Tongue (tissue), 1 donor: ENCODE measurements at regions not wholly inside any gene's neighbourhood (a gene's known extent, or its start where the extent isn't known, plus 50 kb on each side); places are given as distances from the start of the nearest gene placed in this dataset.

Experiments used
- DNase-seq: peaks from one replicate; pipeline ENCODE4 v3.0.0-alpha.2; 2015

DNA sequence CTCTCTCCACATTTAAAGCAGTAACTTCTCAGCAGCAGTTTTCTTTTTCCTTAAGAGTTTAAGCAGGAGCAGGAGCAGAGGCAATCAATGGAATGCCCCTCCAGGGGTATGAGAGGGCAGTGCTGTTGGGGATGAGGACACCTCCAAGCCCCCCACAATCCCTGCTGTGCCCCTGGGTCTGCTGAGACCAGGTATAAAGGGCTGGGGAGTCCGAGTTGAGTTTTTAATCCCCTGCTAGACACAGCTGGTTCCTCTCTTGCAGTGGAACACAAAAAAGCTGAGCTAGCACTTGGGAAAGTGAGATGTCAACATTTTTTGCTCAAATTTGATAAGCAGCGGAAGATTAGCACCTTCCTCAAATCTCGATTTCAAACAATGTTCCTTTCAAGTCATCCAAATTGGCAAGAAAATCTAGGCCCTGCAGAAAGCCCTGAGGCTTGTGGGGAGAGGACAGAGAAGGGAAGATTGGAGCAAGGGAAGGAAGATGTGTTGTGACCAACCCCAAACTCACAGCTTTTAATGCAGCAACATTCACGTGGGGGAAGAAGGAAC lies 581.9 kb downstream of the SOX6 start:
- DNase-seq, result no peak

DNA sequence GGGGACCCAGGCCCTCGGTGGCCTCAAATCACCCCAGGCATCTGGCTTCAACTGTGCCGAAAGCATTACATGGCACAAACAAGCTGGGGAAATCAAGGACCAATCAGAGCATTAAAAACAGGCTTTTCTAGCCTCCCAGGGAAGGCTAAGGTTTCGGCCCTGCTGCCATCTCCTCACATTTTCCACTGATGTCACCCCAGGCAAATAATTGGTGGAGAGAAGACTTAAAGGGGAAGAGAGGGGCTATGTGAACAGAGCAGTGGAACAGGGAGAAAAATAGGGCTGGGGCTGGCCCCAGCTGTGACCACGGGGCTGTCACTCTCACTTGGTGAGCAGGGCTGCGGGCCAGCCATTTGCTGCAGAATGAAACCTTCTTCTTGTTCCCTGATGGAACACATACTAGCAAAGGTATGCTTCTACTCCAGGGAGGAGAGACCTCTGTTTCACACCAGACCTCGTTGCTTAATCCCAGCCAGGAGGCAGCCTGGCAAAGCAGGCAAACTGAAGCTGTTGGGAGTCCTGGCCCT lies 581.3 kb downstream of the SOX6 start:
- peak; percentile 97 for DNase-seq

DNA sequence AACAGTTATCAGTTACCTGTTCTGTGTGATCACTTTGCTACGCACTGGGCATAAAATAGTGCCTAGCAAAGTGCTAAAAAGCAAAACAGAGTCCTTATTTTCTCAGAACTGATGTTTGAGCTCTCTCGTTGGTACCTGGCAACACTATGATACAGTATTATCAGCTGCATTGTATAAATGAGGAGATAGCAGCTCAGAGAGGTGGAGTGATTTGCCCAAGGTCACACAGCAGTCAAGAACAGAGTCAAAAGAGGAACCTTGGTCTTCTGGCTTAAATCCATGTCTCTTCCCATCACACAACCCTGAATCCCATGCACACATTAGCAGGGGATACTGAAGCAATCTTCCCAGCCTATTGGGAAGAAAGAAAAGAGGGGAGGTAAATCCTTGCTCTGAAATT lies 580.5 kb downstream of the SOX6 start:
- no peak for DNase-seq

DNA sequence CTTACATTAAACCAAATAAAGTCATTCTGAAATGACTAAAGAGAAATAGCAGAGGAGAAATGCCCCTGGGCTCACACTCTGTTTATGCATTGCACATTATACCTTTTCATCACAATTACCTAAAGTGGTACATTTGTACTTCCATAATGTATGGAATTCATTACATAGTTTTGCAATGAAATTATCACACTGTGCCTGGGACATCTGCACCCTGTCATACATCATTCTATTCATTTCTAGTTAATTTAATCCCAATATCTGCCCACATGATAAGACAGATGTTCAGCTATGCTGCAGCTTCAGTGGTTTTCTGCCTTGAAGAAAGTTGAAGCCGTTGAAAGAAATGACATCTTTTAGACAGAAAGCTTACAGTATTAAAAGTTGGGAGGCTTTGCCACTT lies 580.0 kb downstream of the SOX6 start:
- peak; percentile 45 for DNase-seq

DNA sequence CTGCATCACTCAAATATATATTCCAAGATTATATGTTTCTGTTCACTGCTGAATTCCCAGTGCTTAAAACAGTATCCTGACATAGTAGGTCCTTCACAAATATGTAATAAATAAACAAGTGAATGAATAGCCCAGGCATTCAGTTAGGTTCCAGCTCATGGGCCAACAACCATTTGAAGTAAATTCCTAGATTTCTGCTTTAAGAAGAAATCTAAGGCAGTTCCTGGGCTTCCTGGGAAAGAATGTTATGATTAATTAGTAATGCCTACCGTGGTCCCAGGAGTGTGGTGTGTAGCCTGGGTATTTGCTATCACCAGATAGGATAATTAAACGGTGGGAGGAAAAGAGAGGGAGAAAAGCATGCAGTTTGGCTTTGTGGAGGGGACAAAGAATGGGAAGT lies 576.8 kb downstream of the SOX6 start:
- DNase-seq, result no peak

DNA sequence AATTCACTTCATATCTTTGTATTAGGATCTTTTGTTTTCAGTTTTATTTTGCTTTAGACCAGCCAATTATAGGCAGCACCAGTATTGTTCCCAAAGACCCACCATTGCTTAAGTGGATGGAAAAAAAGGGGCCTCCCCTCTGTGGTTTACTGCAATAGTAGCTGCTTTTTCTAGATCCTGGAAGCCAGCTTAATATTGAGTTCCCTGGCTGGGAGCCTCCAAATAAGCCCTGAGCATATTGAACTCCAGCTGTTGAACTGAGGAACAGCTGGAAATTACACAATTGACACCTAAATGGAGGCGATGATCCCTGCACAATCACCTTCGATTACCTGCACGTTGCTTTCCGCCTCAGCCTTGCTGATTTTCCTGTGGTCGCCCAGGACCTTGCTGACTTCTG lies 576.0 kb downstream of the SOX6 start:
- peak; percentile 81 for DNase-seq

DNA sequence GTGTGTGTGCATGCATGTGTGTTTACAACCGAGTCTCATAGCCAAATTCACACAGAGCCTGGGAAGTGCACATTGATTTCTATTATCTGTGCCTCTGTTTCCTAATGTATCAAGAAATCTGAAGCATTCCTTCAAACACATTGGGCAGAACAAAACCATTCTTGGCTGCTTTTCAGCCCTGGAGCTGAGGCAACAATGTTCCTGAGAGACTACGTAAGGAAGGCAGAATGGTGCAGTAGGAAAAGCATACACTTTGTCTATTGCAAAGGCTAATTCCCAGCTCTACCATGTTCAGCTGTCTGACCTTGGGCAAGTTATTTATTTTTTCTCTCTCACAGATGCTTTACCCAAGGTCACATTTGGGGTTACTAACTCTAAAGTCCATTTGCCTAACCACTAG lies 575.5 kb downstream of the SOX6 start:
- DNase-seq, result no peak

DNA sequence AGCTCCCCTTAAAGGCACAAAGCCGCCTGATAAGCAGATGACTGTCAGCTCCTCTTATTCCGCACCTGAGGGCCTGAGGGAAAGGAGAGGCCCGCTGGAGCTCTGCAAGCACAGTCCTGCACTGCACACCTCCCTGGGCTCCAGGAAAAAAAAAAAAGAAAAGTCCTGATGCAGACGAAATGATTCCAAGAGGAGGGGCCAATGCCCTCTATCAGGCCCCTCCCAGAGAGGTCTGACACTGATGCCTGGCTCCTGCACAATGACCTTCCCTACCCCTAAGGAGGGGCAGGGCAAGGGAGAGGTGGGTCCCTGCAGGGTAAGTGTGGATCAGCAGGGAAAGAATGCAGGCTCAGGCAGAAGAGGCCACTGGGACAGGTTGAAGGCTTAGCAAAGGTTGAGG lies 572.7 kb downstream of the SOX6 start:
- DNase-seq, result no peak

DNA sequence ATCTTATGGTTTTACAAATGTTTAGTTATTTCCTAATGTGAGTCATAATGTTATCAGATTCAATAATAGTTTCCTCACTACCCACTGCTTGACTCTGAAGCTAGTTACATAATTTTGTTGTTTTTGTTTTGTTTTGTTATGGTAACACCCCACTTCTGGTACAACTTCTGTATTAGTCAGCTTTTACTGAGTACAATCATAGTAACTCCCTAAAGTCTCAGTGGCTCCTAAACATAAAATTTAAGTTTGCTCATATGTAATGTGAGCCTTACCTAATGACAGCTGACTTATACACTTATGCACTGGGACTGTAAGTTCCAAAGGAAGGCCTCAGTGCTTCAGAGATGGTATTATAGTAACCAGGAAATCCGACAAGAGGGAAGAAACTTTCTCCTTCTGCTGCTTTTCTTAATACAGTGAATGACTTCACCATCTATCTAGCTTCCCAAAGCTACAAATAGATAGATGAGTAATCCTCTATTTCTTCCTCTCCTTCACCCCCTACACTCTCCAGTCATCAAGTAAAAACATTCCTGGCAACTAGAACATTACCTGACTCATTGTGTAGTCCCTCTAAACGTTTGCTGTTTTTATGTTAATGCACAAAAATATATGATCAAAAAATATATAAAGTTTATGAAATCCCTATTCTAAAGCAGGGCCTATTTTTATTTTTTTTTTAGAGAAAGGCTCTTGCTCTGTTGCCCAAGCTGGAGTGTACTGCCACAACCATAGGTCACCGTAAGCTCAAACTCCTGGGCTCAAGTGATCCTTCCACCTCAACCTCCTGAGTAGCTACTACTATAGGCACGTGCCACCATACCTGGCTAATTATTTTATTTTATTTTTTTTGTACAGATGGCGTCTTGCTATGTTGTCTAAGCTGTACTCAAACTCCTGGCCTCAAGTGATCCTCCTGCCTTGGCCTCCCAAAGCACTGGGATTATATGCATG lies 563.0 kb downstream of the SOX6 start:
- DNase-seq, result peak; percentile 44

DNA sequence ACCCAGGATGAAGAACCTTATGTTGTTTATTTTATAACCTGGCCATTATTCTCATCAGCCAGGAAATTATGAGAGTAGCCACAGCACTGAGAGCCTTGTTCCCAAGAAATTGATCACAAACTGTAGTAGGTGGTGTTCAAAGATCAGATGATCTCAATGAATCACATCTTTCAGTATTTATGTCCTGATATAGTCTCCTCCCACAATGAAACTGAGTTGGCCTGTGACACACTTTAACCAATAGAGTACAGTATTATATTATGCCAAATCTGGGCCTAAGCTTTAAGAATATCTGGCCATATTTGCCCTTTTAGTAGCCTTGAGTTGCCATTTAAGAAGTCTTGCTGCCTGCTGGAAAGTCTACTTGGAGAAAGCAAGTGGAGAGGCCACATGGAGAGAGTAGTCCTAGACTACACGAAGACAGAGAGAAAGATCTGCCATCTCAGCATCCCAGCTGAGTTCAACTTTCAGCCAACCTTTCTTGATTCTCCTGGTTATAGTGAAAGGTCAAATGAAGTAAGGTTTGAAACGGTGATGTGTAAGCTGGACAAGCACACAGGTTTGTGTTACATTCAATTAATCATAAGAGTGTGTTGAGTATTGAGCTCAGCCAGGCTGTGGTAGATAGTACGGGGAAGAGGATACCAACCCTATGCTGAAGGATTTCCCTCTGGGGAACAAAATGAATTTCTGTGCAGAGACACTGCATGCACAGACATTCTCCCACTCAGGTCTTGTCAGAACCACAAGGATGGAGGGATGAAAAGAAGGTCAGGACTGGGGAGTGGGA lies 561.8 kb downstream of the SOX6 start:
- no peak for DNase-seq

DNA sequence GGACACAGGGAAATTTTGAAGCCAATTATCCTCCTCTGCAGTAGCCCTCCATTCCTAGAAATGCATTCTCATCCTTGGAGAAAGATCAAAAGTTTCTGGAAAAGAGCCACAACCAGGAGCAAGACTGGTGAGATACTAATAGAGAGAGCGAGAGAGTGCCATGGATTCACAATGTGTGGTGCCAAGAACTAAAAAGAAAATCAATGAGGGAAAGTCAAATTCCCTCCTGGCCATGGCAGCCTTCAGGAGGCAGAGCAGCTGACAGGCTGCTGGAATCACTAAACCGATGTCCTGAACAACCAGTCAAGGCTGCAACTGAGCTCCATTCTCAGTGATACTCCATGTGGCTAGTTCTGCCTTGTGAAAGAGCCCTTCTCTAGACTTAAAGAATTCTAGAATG lies 561.0 kb downstream of the SOX6 start:
- DNase-seq, result no peak

DNA sequence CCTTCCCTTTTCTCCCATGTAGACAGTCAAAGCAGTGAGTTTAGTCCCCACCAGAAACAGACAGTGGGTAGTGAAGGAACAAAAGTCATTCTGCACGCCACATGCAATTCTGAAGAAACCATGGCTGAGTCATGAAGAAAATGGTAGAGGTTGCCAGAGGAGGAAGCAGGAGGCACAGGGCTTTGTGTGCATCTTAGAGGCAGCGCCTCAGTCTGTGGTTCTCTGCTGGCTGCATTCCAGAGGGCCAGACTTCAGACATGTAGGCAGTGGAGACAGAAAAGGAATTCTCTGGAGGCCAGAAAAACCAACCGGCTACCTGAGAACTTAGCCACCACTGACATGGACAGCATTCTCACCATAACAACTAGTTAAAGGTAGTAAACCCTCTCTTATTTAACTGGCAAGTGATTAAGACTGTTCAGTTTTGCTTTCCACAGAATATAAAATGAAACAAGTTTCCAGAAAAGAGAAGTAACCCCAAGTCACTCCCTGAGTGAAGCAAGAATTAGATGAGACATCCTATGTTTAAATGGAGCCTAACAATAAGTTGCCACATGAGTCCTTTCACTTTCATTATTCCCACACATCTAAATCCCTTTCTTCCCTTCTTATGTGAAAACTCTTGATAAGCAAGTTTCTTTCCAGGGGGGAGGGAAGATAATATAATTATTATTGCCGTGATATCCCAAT lies 556.1 kb downstream of the SOX6 start:
- DNase-seq, result no peak

DNA sequence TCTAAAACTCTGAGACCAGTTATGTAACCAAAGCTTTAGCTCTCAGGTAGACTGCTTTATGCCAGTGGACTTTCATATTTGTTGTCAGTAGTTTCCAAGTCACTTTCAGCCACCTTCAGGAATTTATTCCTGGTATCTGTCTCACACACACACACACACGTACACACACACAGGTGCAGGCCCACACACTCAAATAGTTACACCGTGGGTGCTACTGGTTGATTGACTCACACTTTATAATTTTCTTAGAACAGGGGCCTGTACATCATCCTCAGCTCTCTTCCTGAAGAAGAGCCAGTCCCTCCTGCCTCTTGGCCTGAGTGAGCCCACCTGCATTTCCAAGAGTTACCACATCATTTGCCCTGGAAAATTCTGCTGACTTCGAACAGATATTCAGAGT lies 555.2 kb downstream of the SOX6 start:
- no peak for DNase-seq

DNA sequence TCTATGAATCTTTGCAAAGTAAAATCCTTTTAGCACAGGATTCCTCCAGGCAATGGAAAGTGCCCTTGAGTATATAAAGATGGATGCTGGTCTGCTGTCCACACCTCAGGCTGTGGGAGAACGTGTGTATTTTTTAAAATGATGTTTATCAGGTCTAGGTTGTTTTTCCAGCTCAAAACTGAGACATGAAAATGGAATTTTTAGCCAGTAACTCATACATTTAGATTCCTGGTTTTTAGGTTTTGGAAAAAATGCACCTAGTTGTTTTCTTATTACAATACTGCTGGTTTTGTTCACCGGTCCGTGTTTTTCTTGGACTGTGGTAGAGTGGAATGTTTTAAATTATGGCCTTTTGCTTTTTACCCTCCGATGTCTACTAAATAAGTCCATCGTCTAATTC lies 554.7 kb downstream of the SOX6 start:
- DNase-seq, result no peak

DNA sequence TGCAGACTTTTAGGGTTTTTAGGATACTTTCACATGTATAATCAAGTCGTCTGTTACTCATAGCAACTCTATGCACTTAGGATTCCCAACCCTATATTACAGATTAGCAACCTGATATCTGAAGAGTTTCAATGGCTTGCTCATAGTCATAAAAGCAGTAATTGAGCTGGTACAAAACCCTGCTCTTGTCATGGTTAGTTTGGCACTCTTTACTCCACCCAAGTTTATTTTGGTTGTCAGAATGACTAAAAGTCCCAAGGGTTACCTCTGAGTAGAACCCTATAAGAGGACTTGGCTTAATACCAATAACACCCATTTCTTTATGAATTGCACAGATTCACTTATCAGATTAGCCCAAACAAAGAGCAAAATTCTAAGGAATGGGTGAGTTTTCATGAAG lies 550.6 kb downstream of the SOX6 start:
- DNase-seq, result no peak

DNA sequence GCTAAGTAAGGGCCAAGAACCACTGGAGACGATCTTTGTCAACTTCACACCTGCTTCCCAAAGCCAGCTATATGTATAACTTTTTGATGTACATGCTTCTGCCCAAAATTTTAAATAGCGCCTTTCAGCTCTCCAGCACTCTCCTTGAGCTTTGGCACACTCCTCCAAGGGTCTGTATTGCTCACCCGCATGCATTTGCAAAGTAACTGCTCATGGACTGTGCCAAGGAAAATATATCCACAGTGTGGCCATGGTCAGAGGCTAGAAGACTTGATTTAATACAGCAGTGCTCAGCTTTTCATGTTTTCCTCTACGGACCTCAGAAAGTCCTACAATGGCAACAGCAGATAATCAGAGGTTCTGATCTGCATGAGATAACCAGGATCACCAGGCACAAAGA lies 550.1 kb downstream of the SOX6 start:
- no peak for DNase-seq

DNA sequence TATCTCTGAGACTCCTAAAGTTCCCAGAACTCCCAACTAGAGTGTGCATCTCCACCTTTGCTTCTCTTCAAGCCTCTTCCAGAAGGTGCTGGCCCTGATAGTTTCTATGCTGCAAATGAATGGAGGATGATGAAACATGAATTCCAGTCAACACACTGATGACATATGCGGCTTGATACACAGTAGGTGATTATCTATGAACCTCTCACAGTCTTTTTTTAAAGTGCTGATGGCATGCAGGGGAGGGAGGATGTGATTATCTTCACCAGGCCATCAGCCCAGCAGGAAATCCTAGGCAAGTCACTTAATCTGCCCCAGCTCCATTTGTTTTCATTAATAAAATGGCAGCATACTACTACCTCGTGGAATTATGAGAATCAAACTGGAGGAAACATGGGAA lies 548.5 kb downstream of the SOX6 start:
- DNase-seq, result no peak

DNA sequence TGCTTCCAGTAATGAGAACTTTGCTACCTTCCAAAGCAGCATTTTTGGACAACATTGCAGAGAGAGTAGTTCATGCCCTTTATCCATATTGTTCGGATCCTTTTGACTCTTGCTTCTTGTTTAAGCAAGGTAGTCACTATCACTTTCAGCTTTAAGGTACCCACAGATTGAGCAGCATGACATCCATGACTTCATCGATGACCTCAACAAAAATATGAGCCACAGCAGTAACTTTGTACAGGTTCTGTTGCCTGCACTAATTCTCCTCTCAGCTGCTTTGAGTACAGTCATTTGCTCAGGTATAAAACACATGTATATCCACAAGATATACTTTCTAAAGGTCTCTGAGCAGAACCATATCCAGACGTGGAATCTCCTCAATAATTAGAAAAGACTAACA lies 546.3 kb downstream of the SOX6 start:
- DNase-seq, result no peak

DNA sequence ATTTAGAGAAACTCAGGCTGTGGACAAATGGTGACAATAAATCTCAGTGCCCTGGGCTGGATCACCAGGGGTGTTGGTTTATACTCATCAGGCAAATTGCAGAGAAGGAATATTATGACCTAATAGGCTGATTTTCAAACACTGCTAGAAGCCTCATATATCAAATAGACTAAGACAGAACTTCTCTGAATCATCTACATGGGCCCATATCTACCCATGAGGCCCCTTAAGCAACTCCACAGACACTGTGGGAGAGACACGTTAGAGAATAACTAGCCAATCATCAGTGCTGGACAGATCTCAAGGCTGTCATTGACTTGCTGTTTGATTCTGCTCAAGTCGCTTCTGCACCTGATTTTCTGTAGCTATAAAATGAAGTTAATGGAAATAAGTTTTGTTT lies 545.8 kb downstream of the SOX6 start:
- DNase-seq, result no peak

DNA sequence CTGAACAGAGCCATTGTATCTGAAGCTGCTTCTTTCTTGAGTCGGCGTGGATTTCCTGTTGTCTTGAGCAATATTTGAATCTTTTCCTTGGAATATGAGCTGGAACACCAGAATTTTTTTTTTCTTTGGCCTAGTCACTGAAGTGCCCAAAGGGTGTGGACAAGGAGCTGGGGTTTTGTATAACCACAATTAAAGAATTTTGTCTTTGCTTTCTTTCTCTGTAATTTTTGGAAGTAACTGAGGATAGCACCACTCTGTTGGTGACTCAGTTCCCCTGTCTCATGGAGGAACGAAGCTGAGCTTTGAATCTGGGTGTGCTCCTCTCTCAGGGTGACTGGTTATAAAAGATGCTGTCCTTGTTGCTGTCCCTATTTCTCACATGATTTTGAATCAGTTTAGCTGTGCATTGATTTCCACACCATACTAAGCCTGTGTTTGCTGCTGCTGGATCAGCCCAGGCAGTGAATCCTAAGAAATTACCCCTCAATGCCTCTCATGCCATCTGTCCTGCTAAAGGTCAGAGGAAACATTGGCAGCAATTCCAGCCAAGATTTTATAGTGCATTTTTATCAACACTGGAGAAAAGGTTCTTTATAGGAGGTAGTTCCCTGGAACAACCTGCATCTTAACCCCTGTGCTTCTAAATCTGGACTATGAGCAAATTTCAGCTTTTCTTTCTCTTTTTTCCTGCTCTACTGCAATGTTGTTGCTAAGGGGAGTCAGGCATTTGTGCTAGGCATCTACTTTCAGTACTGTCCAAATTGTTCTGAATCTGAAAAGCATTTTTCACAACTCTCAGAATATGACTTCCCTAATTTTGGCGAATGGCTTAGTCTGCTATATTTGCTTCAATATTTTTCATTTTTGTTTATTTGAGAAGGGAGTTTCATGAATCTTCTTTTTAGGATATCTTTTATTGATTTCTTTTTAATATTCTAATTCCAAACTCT lies 540.8 kb downstream of the SOX6 start:
- DNase-seq, result no peak

DNA sequence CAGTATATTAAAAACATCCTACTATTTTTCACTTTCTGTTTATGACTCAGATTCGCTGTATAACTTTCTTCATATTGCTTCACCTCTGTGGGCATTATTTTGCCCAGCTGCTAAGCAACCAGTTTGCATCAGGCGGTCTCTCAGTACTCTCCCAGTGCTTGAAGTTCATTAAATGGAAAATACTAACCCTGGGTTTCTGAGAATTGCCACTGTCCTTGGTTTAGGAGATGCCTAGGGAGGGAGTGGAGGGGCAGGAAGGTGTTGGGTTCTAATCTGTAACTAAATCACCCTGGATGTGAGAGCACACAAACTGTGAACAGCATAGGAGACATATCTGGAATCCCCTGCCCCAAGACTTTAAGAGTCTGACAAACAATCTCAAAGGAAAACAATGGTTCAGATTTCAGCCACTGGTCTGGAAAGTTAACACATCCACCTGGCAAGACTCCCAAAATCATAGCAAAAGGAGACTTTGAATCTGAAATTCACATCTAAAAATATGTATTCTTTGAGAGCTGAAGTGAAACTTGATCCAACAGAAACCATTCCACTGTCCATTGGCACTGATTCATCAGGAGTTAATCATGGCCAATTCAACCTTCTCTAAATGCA lies 540.0 kb downstream of the SOX6 start:
- DNase-seq, result peak; percentile 76
